ENCODE measurements at regions not wholly inside any gene's neighbourhood (a gene's known extent, or its start where the extent isn't known, plus 50 kb on each side); places are given as distances from the start of the nearest gene placed in this dataset.

DNA sequence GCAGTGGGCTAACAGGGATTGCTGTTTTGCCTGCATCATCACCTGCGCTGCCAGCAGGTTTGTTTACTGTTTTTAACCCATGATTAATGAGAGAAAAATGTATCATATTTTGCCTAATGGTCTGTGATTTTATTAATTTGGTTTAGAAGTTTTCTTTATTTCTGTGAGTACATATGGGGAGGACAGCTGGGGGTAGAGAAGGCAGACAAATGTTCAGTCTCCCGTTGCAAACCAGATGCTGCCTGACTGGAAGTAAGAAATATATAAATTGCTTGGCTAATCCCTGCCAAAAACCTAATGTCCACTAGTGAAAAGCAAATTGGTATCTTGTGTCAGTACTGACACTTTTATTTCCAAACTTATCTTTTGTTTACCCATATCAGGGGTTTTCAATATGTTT is 1766.1 kb upstream of the C9orf72 start:
- no peak overlapping the region for H3K4me3 ChIP-seq (ENCODE audit: low read depth, low read length)
- TF ChIP-seq, protein P1, sequence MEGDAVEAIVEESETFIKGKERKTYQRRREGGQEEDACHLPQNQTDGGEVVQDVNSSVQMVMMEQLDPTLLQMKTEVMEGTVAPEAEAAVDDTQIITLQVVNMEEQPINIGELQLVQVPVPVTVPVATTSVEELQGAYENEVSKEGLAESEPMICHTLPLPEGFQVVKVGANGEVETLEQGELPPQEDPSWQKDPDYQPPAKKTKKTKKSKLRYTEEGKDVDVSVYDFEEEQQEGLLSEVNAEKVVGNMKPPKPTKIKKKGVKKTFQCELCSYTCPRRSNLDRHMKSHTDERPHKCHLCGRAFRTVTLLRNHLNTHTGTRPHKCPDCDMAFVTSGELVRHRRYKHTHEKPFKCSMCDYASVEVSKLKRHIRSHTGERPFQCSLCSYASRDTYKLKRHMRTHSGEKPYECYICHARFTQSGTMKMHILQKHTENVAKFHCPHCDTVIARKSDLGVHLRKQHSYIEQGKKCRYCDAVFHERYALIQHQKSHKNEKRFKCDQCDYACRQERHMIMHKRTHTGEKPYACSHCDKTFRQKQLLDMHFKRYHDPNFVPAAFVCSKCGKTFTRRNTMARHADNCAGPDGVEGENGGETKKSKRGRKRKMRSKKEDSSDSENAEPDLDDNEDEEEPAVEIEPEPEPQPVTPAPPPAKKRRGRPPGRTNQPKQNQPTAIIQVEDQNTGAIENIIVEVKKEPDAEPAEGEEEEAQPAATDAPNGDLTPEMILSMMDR (IDR thresholded peaks at IDR 0.05; ENCODE audit: low read depth, low read length), result no peak

DNA sequence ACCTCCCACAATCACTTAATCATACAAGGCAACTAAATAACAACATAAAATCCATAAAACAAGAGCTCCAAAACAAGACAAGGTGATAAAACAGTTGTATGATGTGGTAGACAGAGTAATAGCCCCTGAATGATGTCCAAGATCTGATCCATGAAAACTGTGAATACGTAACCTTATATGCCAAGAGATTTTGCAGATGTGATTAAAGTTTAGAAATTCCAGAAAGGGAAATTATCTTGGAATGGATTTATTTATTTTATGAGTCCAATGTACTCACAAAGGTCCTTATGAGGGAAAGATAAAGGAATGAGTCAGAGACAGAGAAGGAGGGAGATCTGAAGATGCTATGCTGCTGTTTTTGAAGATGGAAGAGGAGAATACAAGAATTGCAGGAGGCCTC is 1775.7 kb upstream of the C9orf72 start:
- TF ChIP-seq, protein P1 (IDR thresholded peaks at IDR 0.05; ENCODE audit: low read depth, low read length), result no peak
- no peak overlapping the region for H3K4me3 ChIP-seq (ENCODE audit: low read depth, low read length)

DNA sequence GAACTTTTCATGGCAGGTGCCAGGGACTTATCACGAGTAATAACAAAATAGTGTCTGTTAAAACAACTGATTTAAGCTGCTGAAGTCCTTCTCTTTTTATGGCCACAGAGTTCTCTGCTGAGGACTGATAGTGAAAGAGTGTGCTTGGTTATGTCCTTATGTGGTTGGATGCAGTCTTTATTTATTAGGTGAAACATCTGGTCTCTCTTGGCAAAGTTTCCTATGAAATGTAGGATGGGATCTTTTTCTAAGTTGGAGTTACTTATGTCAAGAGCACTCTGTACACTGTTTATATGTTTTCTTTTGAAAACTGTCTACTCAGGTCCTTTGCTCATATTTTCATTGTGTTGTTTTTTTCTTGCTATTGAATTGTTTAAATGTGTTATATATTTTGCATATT is 1816.1 kb upstream of the C9orf72 start:
- H3K4me3 ChIP-seq (ENCODE audit: low read depth, low read length), result no peak overlapping the region
- TF ChIP-seq, protein P1 (IDR thresholded peaks at IDR 0.05; ENCODE audit: low read depth, low read length), result no peak

DNA sequence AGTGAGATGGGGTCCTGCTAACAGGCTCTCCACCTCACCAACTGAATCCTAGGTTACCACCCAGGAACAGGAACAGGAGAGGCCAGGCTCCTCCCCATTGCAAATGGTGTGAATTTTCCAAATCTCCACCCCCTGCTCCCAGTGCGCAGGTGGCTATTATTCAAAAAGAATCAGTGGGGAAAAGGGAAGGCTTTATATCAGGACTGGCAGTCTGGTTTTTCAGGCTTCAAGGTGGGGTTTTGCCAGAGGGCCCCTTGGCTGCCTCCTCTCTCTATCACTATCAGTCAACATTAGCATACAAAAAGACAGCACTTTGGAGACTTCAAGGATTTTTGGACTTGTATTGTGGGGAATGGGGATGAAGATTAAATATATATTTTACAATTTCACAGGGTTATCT is 1817.6 kb upstream of the C9orf72 start:
- TF ChIP-seq, protein P1 (IDR thresholded peaks at IDR 0.05; ENCODE audit: low read depth, low read length), result no peak
- no peak overlapping the region for H3K4me3 ChIP-seq (ENCODE audit: low read depth, low read length)

GRCh38 chr9:29393064-29393463 is 1819.8 kb upstream of the C9orf72 start:
- TF ChIP-seq, protein P1 (IDR thresholded peaks at IDR 0.05; ENCODE audit: low read depth, low read length), result no peak
- no peak overlapping the region for H3K4me3 ChIP-seq (ENCODE audit: low read depth, low read length)

GRCh38 chr9:29394855-29395254 is 1821.6 kb upstream of the C9orf72 start:
- TF ChIP-seq, protein P1 (IDR thresholded peaks at IDR 0.05; ENCODE audit: low read depth, low read length), result no peak
- H3K4me3 ChIP-seq (ENCODE audit: low read depth, low read length), result no peak overlapping the region

- TF ChIP-seq, protein P1 (IDR thresholded peaks at IDR 0.05; ENCODE audit: low read depth, low read length), result no peak
Measured at GRCh38 chr9:29397148-29397547, 1823.9 kb upstream of the C9orf72 start.

More at GRCh38 chr9:29397148-29397547, 1823.9 kb upstream of the C9orf72 start:
- H3K4me3 ChIP-seq (ENCODE audit: low read depth, low read length), result no peak overlapping the region

All from WI38 (cell line).